OCI-LY3 (cell line): ENCODE measurements at regions not wholly inside any gene's neighbourhood (a gene's known extent, or its start where the extent isn't known, plus 50 kb on each side); places are given as distances from the start of the nearest gene placed in this dataset.

ENCODE experiments used
- CTCF ChIP-seq: fragments of 200-600, 300-600 bp; sonication (generic); IDR thresholded peaks from 2 replicates; pipeline ENCODE4 v1.5.1; 2014; ENCODE audit warnings: antibody characterized with exemption, low read length, low read depth
- EZH2phosphoT487 ChIP-seq: fragments of 200-600 bp; shearing (Covaris generic); IDR thresholded peaks from 2 replicates; pipeline ENCODE4 v1.6.1; 2018; ENCODE audit warnings: antibody characterized with exemption, mixed run types, low read depth

- no peak for TF ChIP-seq EZH2phosphoT487
- TF ChIP-seq CTCF = no peak
These were observed 67.0 kb upstream of the ISX start for GRCh38 chr22:34998921-34999320.
